MM.1S (cell line): ENCODE measurements at regions not wholly inside any gene's neighbourhood (a gene's known extent, or its start where the extent isn't known, plus 50 kb on each side); places are given as distances from the start of the nearest gene placed in this dataset.

ENCODE experiments used
- DNase-seq: peaks from one replicate; pipeline ENCODE4 v3.0.0-alpha.2; 2015
- H2AFZ ChIP-seq: fragments of 300-600 bp; sonication (generic); 2 replicates; pipeline ENCODE4 v1.6.0; 2016; ENCODE audit warnings: antibody characterized with exemption, low read length
- H3F3A ChIP-seq: fragments of 300-600 bp; sonication (generic); 2 replicates; pipeline ENCODE4 v1.6.1; 2016; ENCODE audit warnings: mild to moderate bottlenecking, antibody characterized with exemption, low read length, moderate library complexity, mixed read lengths; ENCODE audit not compliant: insufficient read depth
- H3K27ac ChIP-seq: fragments of 300-600 bp; sonication (generic); 2 replicates; pipeline ENCODE4 v1.5.1; 2016; ENCODE audit warnings: mild to moderate bottlenecking, low read length
- H3K27me3 ChIP-seq: fragments of 300-600 bp; sonication (generic); replicated peaks from 2 replicates; pipeline ENCODE4 v1.6.0; 2016; ENCODE audit warnings: low read length; ENCODE audit not compliant: insufficient read depth
- H3K36me3 ChIP-seq: fragments of 300-600 bp; sonication (generic); replicated peaks from 2 replicates; pipeline ENCODE4 v1.6.1; 2016; ENCODE audit warnings: mild to moderate bottlenecking, low read length, mixed read lengths; ENCODE audit not compliant: insufficient read depth
- H3K4me1 ChIP-seq: fragments of 300-600 bp; sonication (generic); 2 replicates; pipeline ENCODE4 v1.6.1; 2016; ENCODE audit warnings: low read length, mixed read lengths
- H3K4me2 ChIP-seq: fragments of 300-600 bp; sonication (generic); 2 replicates; pipeline ENCODE4 v1.6.0; 2016; ENCODE audit warnings: low read depth, low read length
- H3K4me3 ChIP-seq: fragments of 300-600 bp; sonication (generic); 2 replicates; pipeline ENCODE4 v1.5.1; 2016; ENCODE audit warnings: low read length, mixed read lengths
- H3K79me2 ChIP-seq: fragments of 300-600 bp; sonication (generic); 2 replicates; pipeline ENCODE4 v1.6.1; 2016; ENCODE audit warnings: mixed run types, low read length, mixed read lengths
- H3K9ac ChIP-seq: fragments of 300-600 bp; sonication (generic); 2 replicates; pipeline ENCODE4 v1.6.1; 2016; ENCODE audit warnings: low read length, mixed read lengths
- H3K9me2 ChIP-seq: fragments of 300-600 bp; sonication (generic); replicated peaks from 2 replicates; pipeline ENCODE4 v1.6.1; 2016; ENCODE audit warnings: mild to moderate bottlenecking, low read length, mixed read lengths; ENCODE audit not compliant: insufficient read depth
- H3K9me3 ChIP-seq: fragments of 300-600 bp; sonication (generic); replicated peaks from 2 replicates; pipeline ENCODE4 v1.6.1; 2016; ENCODE audit warnings: mild to moderate bottlenecking, low read length, mixed read lengths; ENCODE audit not compliant: insufficient read depth
- H4K20me1 ChIP-seq: fragments of 300-600 bp; sonication (generic); 2 replicates; pipeline ENCODE4 v1.6.1; 2016; ENCODE audit warnings: mild to moderate bottlenecking, low read length, moderate library complexity, mixed read lengths; ENCODE audit not compliant: insufficient read depth
- CTCF ChIP-seq: fragments of 300-600 bp; sonication (generic); IDR thresholded peaks from 2 replicates; pipeline ENCODE4 v1.5.1; 2016; ENCODE audit warnings: antibody characterized with exemption, low read length, mixed read lengths
- EZH2 ChIP-seq: fragments of 300-600 bp; sonication (generic); optimal IDR thresholded peaks from 2 replicates; pipeline ENCODE3; 2017; ENCODE audit warnings: low read depth, mild to moderate bottlenecking, antibody characterized with exemption, low read length, mixed read lengths
- EZH2phosphoT487 ChIP-seq: fragments of 300-600 bp; sonication (generic); IDR thresholded peaks from 2 replicates; pipeline ENCODE4 v1.6.1; 2018; ENCODE audit warnings: antibody characterized with exemption, low read length

DNA sequence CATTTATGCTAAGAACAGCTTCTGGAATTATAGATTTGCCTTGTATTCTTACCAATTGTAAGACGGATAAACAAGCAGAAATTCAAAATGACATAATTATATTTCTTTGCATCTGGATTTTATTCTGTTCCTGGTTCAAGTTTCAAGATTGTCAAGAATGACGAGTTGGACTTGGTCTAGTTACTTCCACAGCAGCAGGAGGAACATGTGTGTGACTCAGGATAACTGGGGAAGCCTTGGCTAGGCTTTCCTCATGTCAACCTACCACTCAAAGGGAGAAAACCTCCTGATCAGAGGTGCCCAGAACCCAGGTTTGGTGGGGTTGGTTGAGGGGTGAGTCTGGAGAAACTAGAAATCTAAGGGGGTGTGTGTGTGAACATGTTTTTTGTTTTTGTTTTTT, 259.7 kb downstream of the SOX2 start:
- Histone ChIP-seq H3K27ac (no peak overlapping the region), H2AFZ (no peak overlapping the region), H4K20me1 (no peaks in the 10 kb centered on the region), H3K4me3 (no peak overlapping the region), H3K4me1 (no peaks in the 10 kb centered on the region), H3K4me2 (no peak overlapping the region), H3K27me3 (no peaks in the 10 kb centered on the region), H3F3A (no peaks in the 10 kb centered on the region), H3K36me3 (no peaks in the 10 kb centered on the region), H3K9ac (no peak overlapping the region), H3K9me2 (no peaks in the 10 kb centered on the region), H3K79me2 (no peaks in the 10 kb centered on the region), H3K9me3 (no peaks in the 10 kb centered on the region)
- no peak for DNase-seq
- TF ChIP-seq EZH2phosphoT487 = no peak
- no peak for TF ChIP-seq CTCF
- TF ChIP-seq EZH2 = no peak

- Histone ChIP-seq H3K36me3 (no peaks in the 10 kb centered on the region), H3K4me1 (no peaks in the 10 kb centered on the region), H3K79me2 (no peaks in the 10 kb centered on the region), H2AFZ (no peak overlapping the region), H3K9me2 (no peaks in the 10 kb centered on the region), H3K27ac (no peak overlapping the region), H3F3A (no peaks in the 10 kb centered on the region), H3K27me3 (no peaks in the 10 kb centered on the region), H3K9ac (no peak overlapping the region), H3K4me2 (no peak overlapping the region), H4K20me1 (no peaks in the 10 kb centered on the region), H3K4me3 (no peak overlapping the region), H3K9me3 (no peaks in the 10 kb centered on the region)
- DNase-seq = no peak
- TF ChIP-seq EZH2 = no peak
- no peak for TF ChIP-seq EZH2phosphoT487
- no peak for TF ChIP-seq CTCF
Measured at GRCh38 chr3:181974198-181974597, 262.5 kb downstream of the SOX2 start.

GRCh38 chr3:181976526-181976925, 264.8 kb downstream of the SOX2 start:
- Histone ChIP-seq H3K9me2 (no peaks in the 10 kb centered on the region), H3K27me3 (no peaks in the 10 kb centered on the region), H3F3A (no peaks in the 10 kb centered on the region), H2AFZ (no peak overlapping the region), H4K20me1 (no peaks in the 10 kb centered on the region), H3K27ac (no peak overlapping the region), H3K9ac (no peak overlapping the region), H3K36me3 (no peaks in the 10 kb centered on the region), H3K4me2 (no peak overlapping the region), H3K4me3 (no peak overlapping the region), H3K9me3 (no peaks in the 10 kb centered on the region), H3K79me2 (no peaks in the 10 kb centered on the region), H3K4me1 (no peaks in the 10 kb centered on the region)
- TF ChIP-seq CTCF (no peak), EZH2 (no peak), EZH2phosphoT487 (no peak)
- DNase-seq = no peak

GRCh38 chr3:181985386-181985785, 273.7 kb downstream of the SOX2 start:
- Histone ChIP-seq H3K27me3 (no peaks in the 10 kb centered on the region), H3K27ac (no peak overlapping the region), H3F3A (no peaks in the 10 kb centered on the region), H3K36me3 (no peaks in the 10 kb centered on the region), H3K4me1 (no peaks in the 10 kb centered on the region), H3K9ac (no peak overlapping the region), H3K4me2 (no peak overlapping the region), H3K79me2 (no peaks in the 10 kb centered on the region), H3K9me2 (no peaks in the 10 kb centered on the region), H3K4me3 (no peak overlapping the region), H3K9me3 (no peaks in the 10 kb centered on the region), H4K20me1 (no peaks in the 10 kb centered on the region), H2AFZ (no peak overlapping the region)
- TF ChIP-seq EZH2 = no peak
- no peak for TF ChIP-seq CTCF
- no peak for TF ChIP-seq EZH2phosphoT487
- DNase-seq = no peak
